Pancreas (tissue), 10 donors: ENCODE measurements at regions not wholly inside any gene's neighbourhood (a gene's known extent, or its start where the extent isn't known, plus 50 kb on each side); places are given as distances from the start of the nearest gene placed in this dataset.

Experiments used
- ATAC-seq, 4 donors: fragments of 200-7000 bp; cut with Tn5 transposase; one replicate each; pipeline versions ENCODE4 v1.8.0 to v1.9.1; 2020; ENCODE audit warnings: mild to moderate bottlenecking in 4 of 4, moderate library complexity in 4 of 4
- DNase-seq, 6 donors: peaks; one replicate each; pipeline ENCODE4 v3.0.0-alpha.2; 2020
- FAIRE-seq: peaks from 2 replicates; lab custom pipeline; 2012; peaks lifted over from hg19 to GRCh38; lab: Jason Lieb, UNC
- H3K27ac ChIP-seq, 4 donors: fragments of 200-600 bp; sonication (generic); 1 replicate in 3 of 4; 2 replicates in 1 of 4; pipeline versions ENCODE4 v1.5.0 to v1.8.0; 2020
- H3K27me3 ChIP-seq, 4 donors: fragments of 200-600 bp; one replicate each; pipeline ENCODE4 v1.8.0; 2021
- H3K36me3 ChIP-seq, 3 donors: fragments of 200-600 bp; sonication (generic) in 1 of 3; one replicate each; pipeline versions ENCODE4 v1.5.0 to v1.8.0; 2020 to 2021
- H3K4me1 ChIP-seq, 3 donors: fragments of 200-600 bp; one replicate each; pipeline ENCODE4 v1.8.0; 2021
- H3K4me3 ChIP-seq, 4 donors: fragments of 200-600 bp; sonication (generic) in 2 of 4; one replicate each; pipeline versions ENCODE4 v1.5.0 to v1.8.0; 2020 to 2021
- H3K9me3 ChIP-seq, 4 donors: fragments of 200-600 bp; one replicate each; pipeline ENCODE4 v1.8.0; 2021
- CTCF ChIP-seq, 4 donors: fragments of 200-600 bp; sonication (generic) in 3 of 4; IDR thresholded peaks; one replicate each; pipeline versions ENCODE4 v1.5.0 to v1.8.0; 2021; ENCODE audit warnings: antibody characterized with exemption in 4 of 4
- WGBS, 2 donors: extraction: QIAGEN DNeasy Blood & Tissue Kit; methylation state at CpG; one replicate each; pipeline ENCODE4 v1.1.7; 2013; 5-methylcytosine and 5-hydroxymethylcytosine counted together
- intact Hi-C, 3 donors: fragments of 100-400 bp; cut with DNase I; formaldehyde crosslinking; loops; one replicate each; pipeline versions ENCODE4 v1.11.1 to v1.14.2; 2022
- donor health status: healthy with polysubstance abuse.
- donor health status: DM: no; HTN: no; CAD: no; lungs with moderate emphysema.
- donor health status: DM: no; HTN: no; CAD: no.
- donor health status: control.
- donor health status: control.
- donor health status: Bipolar disorder and iron deficiency.
- donor health status: DM: yes; HTN: yes; CAD: no.
- donor health status: DM: no; HTN: no; CAD: no.
- donor health status: DM: no; HTN: no; CAD: no.
- donor health status: DM: yes; HTN: yes; CAD: no.

GRCh38 chr7:114183311-114184088 lies 231.1 kb upstream of the FOXP2 start:
- intact Hi-C loops, result no loop called here
- TF ChIP-seq CTCF (IDR thresholded peaks at IDR 0.05), result no peak
- Histone ChIP-seq H3K36me3 (no peaks in the 10 kb centered on the region), H3K4me3 (no peak overlapping the region), H3K4me1 (peaks cover 0 to 14% (median 8%) of the 10 kb centered on the region in 3 donors), H3K9me3 (no peaks in the 10 kb centered on the region), H3K27ac (no peak overlapping the region), H3K27me3 (no peaks in the 10 kb centered on the region)
- WGBS, 2 donors, result 72% methylated on average over 3 of the region's 3 CpGs
- DNase-seq (no peak), ATAC-seq (no peak), FAIRE-seq (peak; percentile 29)

- Histone ChIP-seq H3K4me1 (peaks cover 0 to 14% (median 8%) of the 10 kb centered on the region in 3 donors), H3K4me3 (no peak overlapping the region), H3K9me3 (no peaks in the 10 kb centered on the region), H3K36me3 (no peaks in the 10 kb centered on the region), H3K27ac (no peak overlapping the region), H3K27me3 (no peaks in the 10 kb centered on the region)
- peak in 1 of 4 donors; percentile 40 for ATAC-seq
- no peak for TF ChIP-seq CTCF (IDR thresholded peaks at IDR 0.05)
- DNase-seq, result no peak
- WGBS, 2 donors, result 35 to 43% methylated on average over 1 of the region's 1 CpG
- intact Hi-C loops, result no loop called here
- FAIRE-seq, result no peak
Observed at GRCh38 chr7:114182837-114183236, 231.8 kb upstream of the FOXP2 start.

DNA sequence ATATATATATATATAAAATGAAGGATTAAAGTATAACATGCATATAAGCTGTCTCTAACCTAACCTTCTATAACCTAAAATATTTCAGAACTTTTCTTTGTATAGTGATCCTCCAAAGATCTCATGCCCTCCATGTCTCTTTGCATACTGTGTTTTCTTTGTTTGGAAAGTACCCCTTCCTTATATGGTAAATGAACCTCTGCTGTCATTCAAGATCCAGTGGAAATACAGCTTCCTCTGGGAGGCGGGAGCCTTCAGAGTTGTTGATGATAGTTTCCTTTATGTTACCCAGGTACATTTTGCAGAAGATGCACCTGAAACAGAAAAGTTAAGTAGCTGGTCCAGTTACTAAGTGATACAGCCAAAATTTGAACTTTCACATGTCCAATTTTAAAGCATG lies 233.3 kb upstream of the FOXP2 start:
- no peak overlapping the region for H3K4me3 ChIP-seq
- 87 to 97% methylated on average over 1 of the region's 1 CpG for WGBS, 2 donors
- intact Hi-C loops, result no loop called here
- H3K9me3 ChIP-seq, result no peaks in the 10 kb centered on the region
- H3K27me3 ChIP-seq, result no peaks in the 10 kb centered on the region
- H3K36me3 ChIP-seq, result no peaks in the 10 kb centered on the region
- no peak overlapping the region for H3K27ac ChIP-seq
- DNase-seq (no peak), ATAC-seq (no peak), FAIRE-seq (no peak)
- no peak for TF ChIP-seq CTCF (IDR thresholded peaks at IDR 0.05)
- peaks cover 0 to 14% (median 8%) of the 10 kb centered on the region in 3 donors for H3K4me1 ChIP-seq

DNA sequence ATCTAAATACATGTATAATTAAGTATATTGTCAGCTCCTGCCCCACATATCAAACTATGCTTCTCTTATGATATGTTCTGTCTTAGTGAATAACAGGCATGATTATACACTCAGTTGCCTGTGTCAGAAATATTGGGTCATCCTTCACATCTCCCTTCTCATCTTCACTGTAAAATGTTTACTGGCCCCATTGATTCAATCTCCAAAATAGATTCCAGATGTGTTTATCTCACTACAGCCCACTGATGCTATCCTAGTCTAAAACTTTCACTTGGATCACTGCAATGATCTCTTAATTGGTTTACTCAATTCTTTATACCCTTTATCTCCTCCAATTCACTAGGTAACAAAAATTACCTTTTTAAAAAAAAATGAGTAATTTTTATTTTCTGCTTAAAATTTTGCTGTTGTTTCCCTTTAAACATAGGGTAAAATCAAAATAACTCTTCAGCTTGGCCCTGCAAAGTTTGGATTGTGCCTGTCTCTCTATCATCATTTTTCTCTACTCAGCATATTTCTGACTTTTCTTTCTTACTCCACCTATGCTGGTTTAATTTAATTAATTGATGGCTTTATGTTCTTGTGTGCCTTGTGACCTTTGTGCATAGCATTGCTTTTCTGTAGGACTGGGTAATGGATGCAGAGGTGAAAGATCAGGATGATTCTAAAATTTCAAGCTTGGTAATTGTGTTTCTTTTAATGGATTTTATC lies 233.9 kb upstream of the FOXP2 start:
- no peaks in the 10 kb centered on the region for H3K36me3 ChIP-seq
- no peak overlapping the region for H3K4me3 ChIP-seq
- FAIRE-seq (no peak), ATAC-seq (no peak), DNase-seq (no peak)
- H3K27me3 ChIP-seq, result no peaks in the 10 kb centered on the region
- no peak overlapping the region for H3K27ac ChIP-seq
- no peak for TF ChIP-seq CTCF (IDR thresholded peaks at IDR 0.05)
- H3K9me3 ChIP-seq, result no peaks in the 10 kb centered on the region
- intact Hi-C loops, result no loop called here
- peaks cover 0 to 14% (median 8%) of the 10 kb centered on the region in 3 donors for H3K4me1 ChIP-seq

DNA sequence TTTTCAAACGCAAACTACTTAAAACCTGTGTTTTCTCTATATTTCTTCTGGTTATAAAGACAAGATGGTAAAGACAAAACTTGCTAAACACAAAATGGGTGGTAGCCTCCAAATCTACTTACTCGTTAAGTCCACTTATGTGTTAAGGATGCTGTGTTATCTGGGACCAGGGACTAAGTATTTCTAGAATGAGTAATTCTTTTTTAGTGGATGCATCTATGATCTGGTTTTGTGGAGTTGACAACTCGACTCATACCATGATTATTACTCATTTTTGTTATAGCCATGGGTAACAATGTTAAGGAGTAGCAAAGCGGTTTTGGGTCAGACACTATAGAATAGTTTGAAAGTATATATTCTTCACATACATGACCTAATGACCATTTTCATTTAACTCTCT lies 239.5 kb upstream of the FOXP2 start:
- Histone ChIP-seq H3K27me3 (no peaks in the 10 kb centered on the region), H3K4me1 (peaks cover 0 to 6% (median 0%) of the 10 kb centered on the region in 3 donors), H3K36me3 (no peaks in the 10 kb centered on the region), H3K27ac (no peak overlapping the region), H3K9me3 (no peaks in the 10 kb centered on the region), H3K4me3 (no peak overlapping the region)
- FAIRE-seq, result no peak
- ATAC-seq, result no peak
- WGBS, 2 donors, result 82 to 89% methylated on average over 4 of the region's 4 CpGs
- TF ChIP-seq CTCF (IDR thresholded peaks at IDR 0.05), result no peak
- DNase-seq, result no peak
- intact Hi-C loops, result no loop called here
